ENCODE measurements at regions not wholly inside any gene's neighbourhood (a gene's known extent, or its start where the extent isn't known, plus 50 kb on each side); places are given as distances from the start of the nearest gene placed in this dataset.
"Not testable (repeated sequence)": the region's sequence is repeated elsewhere in the genome, so short reads cannot be mapped to it uniquely, and the experiment has no call there.

DNA sequence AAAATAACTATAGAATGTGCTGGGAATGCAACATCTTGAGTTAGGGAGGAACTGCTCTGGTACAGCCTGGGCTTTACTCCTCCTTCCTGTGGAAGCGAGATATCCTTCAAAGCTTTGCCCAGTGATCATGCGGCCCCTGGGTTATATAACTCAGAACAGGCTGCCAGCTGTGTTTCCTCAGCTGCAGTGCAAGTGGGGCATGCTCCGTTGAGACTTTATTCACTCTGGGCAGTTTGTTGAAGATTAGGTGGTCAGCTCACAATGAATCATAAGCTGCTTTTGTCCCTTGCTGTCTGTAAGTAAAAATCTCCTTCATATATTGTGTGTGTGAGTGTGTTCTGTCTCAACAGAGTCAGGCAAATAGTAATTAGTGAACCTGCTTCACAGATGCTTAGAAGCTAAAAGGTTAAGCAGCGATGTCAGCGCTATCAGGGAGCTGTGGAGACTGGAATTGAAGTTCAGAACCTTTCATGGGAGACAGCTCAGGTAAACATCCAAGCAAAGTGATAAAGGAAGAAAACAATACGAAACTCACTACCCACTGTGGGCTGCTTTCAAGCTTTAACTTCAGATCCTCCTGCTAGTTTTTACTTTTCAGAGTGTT lies 688.4 kb downstream of the HTR1B start:
- DNase-seq (ENCODE audit: low spot score) = no peak

GRCh38 chr6:76772951-76773350 lies 690.3 kb downstream of the HTR1B start:
- DNase-seq (ENCODE audit: low spot score) = no peak

DNA sequence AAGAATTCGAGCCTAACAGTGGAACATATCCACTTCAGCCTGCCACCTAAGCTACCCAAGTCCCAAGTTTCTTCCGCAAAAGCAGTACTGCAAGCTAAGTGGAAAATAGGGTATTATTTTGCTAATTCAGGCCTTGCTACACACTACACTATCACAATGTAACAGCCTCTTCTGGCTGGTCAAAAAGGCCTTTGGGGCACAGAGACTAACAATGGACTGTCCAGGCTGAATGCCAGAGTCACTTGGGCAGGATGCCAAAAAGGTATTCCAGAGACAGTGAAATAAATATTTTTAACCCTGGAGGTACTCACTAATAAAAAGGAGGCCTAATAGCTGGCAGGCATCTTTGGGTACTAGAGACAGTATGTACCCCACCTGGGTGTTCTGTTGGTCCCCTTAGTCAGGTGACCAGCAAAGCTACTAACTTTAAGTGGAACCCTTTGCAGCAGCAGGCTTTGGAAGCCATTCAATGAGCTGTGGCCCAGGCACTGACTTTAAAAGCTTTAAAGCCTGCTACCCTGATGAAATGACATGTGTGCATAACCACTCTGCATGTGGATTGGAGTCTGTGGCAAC lies 692.1 kb downstream of the HTR1B start:
- no peak for DNase-seq (ENCODE audit: low spot score)

- DNase-seq (ENCODE audit: low spot score) = no peak
Measured at GRCh38 chr6:76770281-76770680, 693.0 kb downstream of the HTR1B start.

- no peak for DNase-seq (ENCODE audit: low spot score)
Measured at GRCh38 chr6:76768556-76768955, 694.7 kb downstream of the HTR1B start.

DNA sequence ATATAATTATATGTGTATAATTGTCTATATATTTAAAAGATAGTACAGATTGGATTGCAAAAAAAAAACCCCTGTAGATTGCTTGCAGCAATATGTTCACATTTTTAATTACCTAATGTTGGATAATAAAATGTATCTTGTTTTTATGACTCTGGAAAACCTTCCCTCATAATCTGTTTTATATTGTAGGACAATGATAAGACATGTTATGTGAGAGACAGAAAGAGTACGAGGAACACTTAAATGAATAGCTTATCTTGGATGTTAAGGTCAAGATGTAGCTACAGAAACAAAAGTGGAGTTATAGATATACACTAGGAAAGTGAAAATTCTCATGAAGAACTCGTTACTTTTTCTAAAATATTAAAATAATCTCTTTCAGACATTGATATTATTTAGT lies 691.6 kb upstream of the IMPG1 start:
- no peak for DNase-seq (ENCODE audit: low spot score)

DNA sequence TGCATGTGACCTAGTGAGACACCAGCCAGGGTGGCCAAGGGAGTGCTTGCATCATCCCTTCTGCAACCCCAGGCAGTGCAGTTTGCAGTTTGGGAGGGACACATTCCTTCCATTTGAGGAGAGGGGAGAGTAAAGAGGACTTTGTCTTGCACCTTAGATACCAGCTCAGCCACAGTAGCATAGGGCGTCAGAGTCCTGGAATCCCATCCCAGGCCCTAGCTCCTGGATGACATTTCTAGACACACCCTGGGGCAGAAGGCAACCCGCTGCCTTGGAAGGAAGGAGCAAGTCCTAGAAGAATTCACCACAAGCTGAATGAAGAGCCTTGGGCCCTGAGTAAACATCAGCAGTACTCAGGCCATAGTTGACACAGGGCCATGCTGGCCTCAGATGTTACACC lies 680.4 kb upstream of the IMPG1 start:
- DNase-seq (ENCODE audit: low spot score) = no peak

DNA sequence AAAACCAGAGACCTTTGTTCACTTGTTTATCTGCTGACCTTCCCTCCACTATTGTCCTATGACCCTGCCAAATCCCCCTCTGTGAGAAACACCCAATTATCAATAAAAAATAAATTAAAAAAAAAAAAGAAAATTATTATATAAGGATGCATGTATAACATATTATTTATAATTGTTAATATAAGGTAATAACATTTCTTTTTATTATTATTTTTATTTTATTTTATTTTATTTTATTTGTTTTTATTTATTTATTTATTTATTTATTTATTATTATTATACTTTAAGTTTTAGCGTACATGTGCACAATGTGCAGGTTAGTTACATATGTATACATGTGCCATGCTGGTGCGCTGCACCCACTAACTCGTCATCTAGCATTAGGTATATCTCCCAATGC lies 672.9 kb upstream of the IMPG1 start:
- DNase-seq (ENCODE audit: low spot score) = not testable (repeated sequence)

DNA sequence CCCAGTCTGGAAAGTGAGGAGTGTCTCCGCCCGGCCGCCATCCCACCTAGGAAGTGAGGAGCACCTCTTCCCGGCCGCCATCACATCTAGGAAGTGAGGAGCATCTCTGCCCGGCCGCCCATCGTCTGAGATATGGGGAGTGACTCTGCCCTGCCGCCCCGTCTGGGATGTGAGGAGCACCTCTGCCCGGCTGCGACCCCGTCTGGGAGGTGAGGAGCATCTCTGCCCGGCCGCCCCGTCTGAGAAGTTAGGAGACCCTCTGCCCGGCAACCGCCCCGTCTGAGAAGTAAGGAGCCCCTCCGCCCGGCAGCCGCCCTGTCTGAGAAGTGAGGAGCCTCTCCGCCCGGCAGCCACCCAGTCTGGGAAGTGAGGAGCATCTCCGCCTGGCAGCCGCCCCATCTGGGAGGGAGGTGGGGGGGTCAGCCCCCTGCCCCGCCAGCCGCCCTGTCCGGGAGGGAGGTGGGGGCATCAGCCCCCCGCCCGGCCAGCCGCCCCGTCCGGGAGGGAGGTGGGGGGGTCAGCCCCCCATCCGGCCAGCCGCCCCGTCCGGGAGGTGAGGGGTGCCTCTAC lies 671.8 kb upstream of the IMPG1 start:
- DNase-seq (ENCODE audit: low spot score) = not testable (repeated sequence)

- DNase-seq (ENCODE audit: low spot score) = peak; percentile 41
Measured at GRCh38 chr6:76742919-76743318, 670.5 kb upstream of the IMPG1 start.

DNA sequence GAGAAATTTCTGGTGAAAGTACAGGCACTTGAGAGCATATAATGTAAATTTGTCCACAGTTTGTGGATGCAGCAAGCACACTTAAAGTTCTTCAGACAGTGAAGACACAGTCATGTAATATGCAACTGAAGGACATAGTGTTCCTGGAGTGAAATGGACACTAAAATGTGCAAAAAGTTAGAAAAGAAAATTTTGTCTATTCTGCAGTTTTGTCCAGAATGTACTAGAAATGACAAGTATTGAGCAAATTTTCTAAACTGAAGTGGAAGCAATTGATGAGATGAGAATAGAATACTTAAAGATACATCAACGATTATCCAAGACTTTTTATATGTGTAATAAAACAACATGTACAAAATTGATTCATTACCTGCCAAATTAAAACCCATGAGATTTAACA lies 647.0 kb upstream of the IMPG1 start:
- DNase-seq (ENCODE audit: low spot score) = no peak

DNA sequence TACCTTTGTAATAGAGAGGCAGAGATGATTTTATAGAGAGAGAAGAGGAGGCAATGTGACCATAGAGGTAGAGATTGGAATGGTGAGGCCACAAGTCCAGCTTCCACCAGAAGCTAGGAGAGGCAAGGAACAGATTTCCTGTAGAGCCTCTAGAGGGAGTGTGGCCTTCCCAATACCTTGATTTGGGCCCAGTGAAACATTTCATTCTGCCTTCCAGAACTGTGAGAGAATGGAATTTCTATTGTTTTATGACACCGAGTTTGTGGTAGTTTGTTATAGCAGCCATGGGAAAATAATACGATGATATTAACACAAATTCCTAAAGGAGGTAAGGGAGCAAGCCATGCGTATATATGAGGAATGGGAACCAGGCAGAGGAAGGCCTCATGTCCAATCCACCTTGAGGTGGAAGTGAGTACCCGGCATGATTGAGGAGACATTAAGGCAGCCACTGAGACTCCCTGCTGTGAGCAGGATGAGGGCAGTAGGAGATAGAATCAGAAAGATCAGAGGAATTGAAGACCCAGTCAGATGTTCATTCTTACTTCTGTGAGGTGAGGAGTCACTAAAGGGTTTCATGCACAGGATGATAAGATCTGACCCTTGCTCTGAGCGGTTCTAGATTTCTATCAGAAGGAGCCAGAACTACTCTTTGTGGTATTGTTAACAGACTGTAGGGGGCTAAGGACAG lies 636.3 kb upstream of the IMPG1 start:
- no peak for DNase-seq (ENCODE audit: low spot score)

GRCh38 chr6:76707630-76708029 lies 635.2 kb upstream of the IMPG1 start:
- DNase-seq (ENCODE audit: low spot score) = no peak

GRCh38 chr6:76706631-76707030 lies 634.2 kb upstream of the IMPG1 start:
- DNase-seq (ENCODE audit: low spot score) = no peak

DNA sequence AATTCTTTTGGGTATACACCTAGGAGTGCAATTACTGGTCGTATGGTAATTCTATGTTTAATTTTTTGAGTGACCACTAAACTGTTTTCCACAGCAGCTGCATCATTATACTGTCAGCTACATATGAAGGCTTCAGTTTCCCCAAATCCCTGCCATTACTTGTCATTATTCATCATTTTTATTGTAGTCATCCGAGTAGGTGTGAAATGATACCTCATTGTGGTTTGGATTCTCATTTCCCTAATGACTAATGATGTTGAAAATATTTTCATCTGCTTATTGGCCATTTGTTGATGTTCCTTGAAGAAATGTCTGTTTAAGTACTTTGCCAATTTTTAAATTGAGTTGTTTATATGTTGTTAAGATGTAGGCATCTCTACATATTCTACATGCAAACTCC lies 633.6 kb upstream of the IMPG1 start:
- DNase-seq (ENCODE audit: low spot score) = peak; percentile 27

- no peak for DNase-seq (ENCODE audit: low spot score)
Measured at GRCh38 chr6:76703786-76704185, 631.3 kb upstream of the IMPG1 start.

DNA sequence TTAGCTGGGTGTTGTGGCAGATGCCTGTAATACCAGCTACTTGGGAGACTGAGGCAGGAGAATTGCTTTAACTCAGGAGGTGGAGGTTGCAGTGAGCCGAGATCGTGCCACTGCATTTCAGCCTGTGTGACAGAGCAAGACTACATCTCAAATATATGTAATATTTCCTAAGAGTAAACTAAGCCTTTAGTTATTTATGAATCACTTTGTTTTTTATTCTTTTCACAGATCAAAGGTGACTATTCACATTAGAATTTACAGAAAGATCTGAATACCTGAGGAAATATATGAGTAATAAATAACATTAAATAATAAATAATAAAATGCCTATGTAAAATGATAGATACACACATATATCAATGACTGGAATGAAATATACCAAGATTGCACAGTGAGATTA lies 630.8 kb upstream of the IMPG1 start:
- no peak for DNase-seq (ENCODE audit: low spot score)

- DNase-seq (ENCODE audit: low spot score) = no peak
Measured at GRCh38 chr6:76702187-76702586, 629.7 kb upstream of the IMPG1 start.

- DNase-seq (ENCODE audit: low spot score) = no peak
Measured at GRCh38 chr6:76701610-76702009, 629.1 kb upstream of the IMPG1 start.

DNA sequence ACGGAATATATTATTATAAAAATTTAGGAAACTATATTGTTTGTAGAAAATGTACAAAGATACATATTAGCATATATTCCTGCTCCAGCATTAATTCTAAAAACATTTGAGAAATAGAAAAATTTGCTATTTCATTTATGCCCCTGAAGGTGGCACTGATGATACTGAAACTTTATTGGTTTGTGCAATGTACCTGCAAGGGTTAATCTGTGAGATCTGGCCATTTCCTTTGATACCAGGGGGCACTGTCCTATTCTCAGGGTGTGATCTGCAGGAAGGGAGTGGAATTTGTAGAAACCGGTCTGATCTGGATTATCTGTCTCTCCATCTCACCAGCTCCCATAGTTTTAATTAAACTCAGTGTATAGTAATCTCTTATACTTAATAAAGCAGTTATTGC lies 625.1 kb upstream of the IMPG1 start:
- DNase-seq (ENCODE audit: low spot score) = peak; percentile 26

- no peak for DNase-seq (ENCODE audit: low spot score)
Measured at GRCh38 chr6:76694795-76695194, 622.3 kb upstream of the IMPG1 start.

DNA sequence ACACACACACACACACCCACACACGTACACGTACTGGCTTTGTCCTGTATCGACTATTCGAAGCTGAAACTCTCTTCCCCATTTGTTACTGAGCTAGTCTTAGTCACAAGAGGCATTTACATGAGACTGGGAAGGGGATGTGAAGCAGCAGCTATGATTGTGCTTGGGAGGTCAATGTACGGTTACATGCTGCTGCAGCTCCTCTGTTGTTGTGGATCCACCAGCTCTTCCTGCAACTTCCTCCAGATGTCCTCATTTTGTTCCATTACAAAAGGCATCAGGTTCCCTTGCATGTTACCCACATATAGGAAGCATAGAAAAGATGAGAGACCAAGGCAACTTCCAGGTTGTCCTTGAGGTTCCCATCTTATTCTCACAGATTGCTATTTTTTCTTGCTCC lies 612.4 kb upstream of the IMPG1 start:
- no peak for DNase-seq (ENCODE audit: low spot score)

GRCh38 chr6:76683985-76684384 lies 611.5 kb upstream of the IMPG1 start:
- DNase-seq (ENCODE audit: low spot score) = no peak
